ENCODE measurements at regions not wholly inside any gene's neighbourhood (a gene's known extent, or its start where the extent isn't known, plus 50 kb on each side); places are given as distances from the start of the nearest gene placed in this dataset.
A peak's percentile ranks its signal among the peaks of the same experiment; 100 is the strongest.

- no peak overlapping the region for H3K4me3 ChIP-seq (ENCODE audit: control insufficient read depth in 2 of 3, extremely low read depth in 1 of 3, insufficient read depth in 2 of 3, low read depth in 1 of 3, low read length in 3 of 3)
- H3K79me2 ChIP-seq (ENCODE audit: control insufficient read depth, insufficient read depth, low read length): no peaks in the 10 kb centered on the region
- TF ChIP-seq EZH2 (IDR thresholded peaks at IDR 0.05; ENCODE audit: low read length): no peak
- H3K27ac ChIP-seq (ENCODE audit: control insufficient read depth, insufficient read depth, low read length): no peak overlapping the region
- H3K9me1 ChIP-seq (ENCODE audit: control insufficient read depth, extremely low read depth, insufficient read depth, low read length): no peaks in the 10 kb centered on the region
- H3K4me1 ChIP-seq (ENCODE audit: control insufficient read depth, extremely low read depth, insufficient read depth, low read length): peaks cover 8% of the 10 kb centered on the region
- H3K9me3 ChIP-seq (ENCODE audit: control insufficient read depth, low read depth, low read length): no peaks in the 10 kb centered on the region
- no peak overlapping the region for H3K9ac ChIP-seq (ENCODE audit: control insufficient read depth, extremely low read depth, insufficient read depth, low read length)
- no peaks in the 10 kb centered on the region for H4K20me1 ChIP-seq (ENCODE audit: control insufficient read depth, extremely low read depth, insufficient read depth, low read length)
- no peaks in the 10 kb centered on the region for H3K36me3 ChIP-seq (ENCODE audit: control insufficient read depth in 2 of 2, extremely low read depth in 1 of 2, insufficient read depth in 2 of 2, low read length in 2 of 2)
- dilution Hi-C loops (cut with MboI; ENCODE audit: extremely low pct_ligation_motif_present, low sequenced_read_pairs): loop anchor here (25.0 kb wide), 1 partner anchor 219 kb away; the partner anchor contains the start of gene RTTN
- H2AFZ ChIP-seq (ENCODE audit: control insufficient read depth, low read length): no peak overlapping the region
- DNase-seq (ENCODE audit: low read depth, low spot score): no peak
- no peak for FAIRE-seq
- H3K27me3 ChIP-seq (ENCODE audit: control insufficient read depth, extremely low read depth, insufficient read depth, low read length): no peaks in the 10 kb centered on the region
- peak overlapping the region; percentile 12 for H3K4me2 ChIP-seq (ENCODE audit: control insufficient read depth, extremely low read depth, insufficient read depth, low read depth, low read length)
These were observed 142.4 kb downstream of the SOCS6 start for GRCh38 chr18:70431203-70431624.

GRCh38 chr18:70430501-70431173 lies 141.8 kb downstream of the SOCS6 start:
- dilution Hi-C loops (cut with MboI; ENCODE audit: extremely low pct_ligation_motif_present, low sequenced_read_pairs): loop anchor here (25.0 kb wide), 1 partner anchor 218 kb away; the partner anchor contains the start of gene RTTN
- FAIRE-seq: no peak

More at GRCh38 chr18:70430501-70431173, 141.8 kb downstream of the SOCS6 start:
- H3K79me2 ChIP-seq (ENCODE audit: control insufficient read depth, insufficient read depth, low read length): no peaks in the 10 kb centered on the region
- TF ChIP-seq EZH2 (IDR thresholded peaks at IDR 0.05; ENCODE audit: low read length) (no peak), CTCF (optimal IDR thresholded peaks at IDR 0.05 in 1 of 3, IDR thresholded peaks at IDR 0.05 in 1 of 3, conservative IDR thresholded peaks at IDR 0.05 in 1 of 3; ENCODE audit: extremely low read depth in 1 of 3, insufficient read depth in 2 of 3, low read length in 3 of 3) (no peak)
- H3K9ac ChIP-seq (ENCODE audit: control insufficient read depth, extremely low read depth, insufficient read depth, low read length): no peak overlapping the region
- no peaks in the 10 kb centered on the region for H3K36me3 ChIP-seq (ENCODE audit: control insufficient read depth in 2 of 2, extremely low read depth in 1 of 2, insufficient read depth in 2 of 2, low read length in 2 of 2)
- H4K20me1 ChIP-seq (ENCODE audit: control insufficient read depth, extremely low read depth, insufficient read depth, low read length): no peaks in the 10 kb centered on the region
- no peaks in the 10 kb centered on the region for H3K9me1 ChIP-seq (ENCODE audit: control insufficient read depth, extremely low read depth, insufficient read depth, low read length)
- no peak overlapping the region for H2AFZ ChIP-seq (ENCODE audit: control insufficient read depth, low read length)
- H3K9me3 ChIP-seq (ENCODE audit: control insufficient read depth, low read depth, low read length): no peaks in the 10 kb centered on the region
- DNase-seq (ENCODE audit: low read depth, low spot score): no peak
- H3K4me1 ChIP-seq (ENCODE audit: control insufficient read depth, extremely low read depth, insufficient read depth, low read length): peaks cover 8% of the 10 kb centered on the region
- H3K4me3 ChIP-seq (ENCODE audit: control insufficient read depth in 2 of 3, extremely low read depth in 1 of 3, insufficient read depth in 2 of 3, low read depth in 1 of 3, low read length in 3 of 3): no peak overlapping the region
- H3K27ac ChIP-seq (ENCODE audit: control insufficient read depth, insufficient read depth, low read length): no peak overlapping the region
- no peaks in the 10 kb centered on the region for H3K27me3 ChIP-seq (ENCODE audit: control insufficient read depth, extremely low read depth, insufficient read depth, low read length)
- H3K4me2 ChIP-seq (ENCODE audit: control insufficient read depth, extremely low read depth, insufficient read depth, low read depth, low read length): peak overlapping the region; percentile 12
